ENCODE measurements at regions not wholly inside any gene's neighbourhood (a gene's known extent, or its start where the extent isn't known, plus 50 kb on each side); places are given as distances from the start of the nearest gene placed in this dataset.

DNA sequence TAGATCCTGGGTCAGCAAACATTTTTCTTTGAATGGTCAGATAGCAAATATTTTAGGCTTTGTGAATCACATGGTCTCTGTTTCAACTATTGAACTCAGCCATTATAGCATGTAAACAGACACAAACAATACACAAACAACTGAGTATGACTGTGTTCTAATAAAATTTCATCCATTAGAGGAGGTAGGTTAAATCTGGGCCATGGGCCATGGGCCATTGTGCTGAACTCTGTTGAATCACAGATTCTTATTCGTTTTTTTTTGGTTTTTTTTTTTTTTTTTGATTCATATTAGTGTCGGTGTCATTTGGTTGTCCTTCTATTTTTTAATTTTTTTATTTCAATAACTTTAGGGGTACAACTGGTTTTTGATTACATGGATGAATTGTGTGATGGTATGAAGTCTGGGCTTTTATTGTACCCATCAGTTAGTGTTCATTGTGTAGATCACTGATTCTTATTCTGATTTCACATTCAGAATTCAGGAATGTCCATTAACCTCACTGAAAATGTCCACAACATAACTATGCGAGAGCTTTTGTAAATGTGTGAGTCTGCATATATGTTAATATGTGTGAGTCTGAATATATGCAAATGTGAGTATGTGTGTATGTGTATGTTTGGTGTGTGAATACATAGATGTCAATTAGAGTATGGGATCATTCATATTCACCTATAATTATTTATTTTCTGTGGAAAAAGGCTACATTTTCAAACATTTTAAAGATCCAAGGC is 443.7 kb upstream of the GRM3 start:
- TF ChIP-seq, protein P1, sequence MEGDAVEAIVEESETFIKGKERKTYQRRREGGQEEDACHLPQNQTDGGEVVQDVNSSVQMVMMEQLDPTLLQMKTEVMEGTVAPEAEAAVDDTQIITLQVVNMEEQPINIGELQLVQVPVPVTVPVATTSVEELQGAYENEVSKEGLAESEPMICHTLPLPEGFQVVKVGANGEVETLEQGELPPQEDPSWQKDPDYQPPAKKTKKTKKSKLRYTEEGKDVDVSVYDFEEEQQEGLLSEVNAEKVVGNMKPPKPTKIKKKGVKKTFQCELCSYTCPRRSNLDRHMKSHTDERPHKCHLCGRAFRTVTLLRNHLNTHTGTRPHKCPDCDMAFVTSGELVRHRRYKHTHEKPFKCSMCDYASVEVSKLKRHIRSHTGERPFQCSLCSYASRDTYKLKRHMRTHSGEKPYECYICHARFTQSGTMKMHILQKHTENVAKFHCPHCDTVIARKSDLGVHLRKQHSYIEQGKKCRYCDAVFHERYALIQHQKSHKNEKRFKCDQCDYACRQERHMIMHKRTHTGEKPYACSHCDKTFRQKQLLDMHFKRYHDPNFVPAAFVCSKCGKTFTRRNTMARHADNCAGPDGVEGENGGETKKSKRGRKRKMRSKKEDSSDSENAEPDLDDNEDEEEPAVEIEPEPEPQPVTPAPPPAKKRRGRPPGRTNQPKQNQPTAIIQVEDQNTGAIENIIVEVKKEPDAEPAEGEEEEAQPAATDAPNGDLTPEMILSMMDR (IDR thresholded peaks at IDR 0.05): no peak
- TF ChIP-seq POLR2A (IDR thresholded peaks at IDR 0.05): no peak

Measured in esophagus squamous epithelium (tissue), 4 donors.